ENCODE measurements at regions not wholly inside any gene's neighbourhood (a gene's known extent, or its start where the extent isn't known, plus 50 kb on each side); places are given as distances from the start of the nearest gene placed in this dataset.
"Not testable (repeated sequence)": the region's sequence is repeated elsewhere in the genome, so short reads cannot be mapped to it uniquely, and the experiment has no call there.

DNA sequence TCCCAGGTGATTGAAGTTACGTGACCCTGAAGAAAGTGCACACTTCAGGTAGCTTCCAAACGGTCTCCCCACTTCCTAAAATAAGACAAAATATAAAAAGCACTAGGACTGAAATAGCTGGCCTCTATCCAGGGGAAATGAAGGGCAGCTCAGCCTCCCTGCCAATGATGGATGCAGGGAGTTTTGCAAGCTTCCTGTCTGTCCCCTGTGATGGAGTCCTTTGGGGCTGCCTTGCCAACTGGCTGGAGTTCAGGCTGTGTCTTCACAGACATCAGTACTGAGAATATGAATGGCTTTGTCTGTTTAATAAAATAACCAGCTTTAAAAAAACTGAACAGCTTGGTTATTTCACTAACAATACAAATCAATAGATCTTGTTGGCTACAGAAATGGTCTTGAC lies 101.4 kb upstream of the GPR12 start:
- DNase-seq = no peak
- WGBS, 2 donors = 55 to 60% methylated on average over 2 of the region's 2 CpGs
- Histone ChIP-seq H3K9me3 (no peaks in the 10 kb centered on the region), H3K27me3 (no peaks in the 10 kb centered on the region), H3K4me1 (no peaks in the 10 kb centered on the region), H3K4me3 (no peak overlapping the region), H3K36me3 (ENCODE audit: low read depth, missing control alignments) (no peaks in the 10 kb centered on the region), H3K27ac (no peak overlapping the region)
- intact Hi-C loops (cut with DNase I; ENCODE audit: low total_unique reads) = no loop called here
- TF ChIP-seq POLR2A (IDR thresholded peaks at IDR 0.05) = no peak
- TF ChIP-seq, protein P1, sequence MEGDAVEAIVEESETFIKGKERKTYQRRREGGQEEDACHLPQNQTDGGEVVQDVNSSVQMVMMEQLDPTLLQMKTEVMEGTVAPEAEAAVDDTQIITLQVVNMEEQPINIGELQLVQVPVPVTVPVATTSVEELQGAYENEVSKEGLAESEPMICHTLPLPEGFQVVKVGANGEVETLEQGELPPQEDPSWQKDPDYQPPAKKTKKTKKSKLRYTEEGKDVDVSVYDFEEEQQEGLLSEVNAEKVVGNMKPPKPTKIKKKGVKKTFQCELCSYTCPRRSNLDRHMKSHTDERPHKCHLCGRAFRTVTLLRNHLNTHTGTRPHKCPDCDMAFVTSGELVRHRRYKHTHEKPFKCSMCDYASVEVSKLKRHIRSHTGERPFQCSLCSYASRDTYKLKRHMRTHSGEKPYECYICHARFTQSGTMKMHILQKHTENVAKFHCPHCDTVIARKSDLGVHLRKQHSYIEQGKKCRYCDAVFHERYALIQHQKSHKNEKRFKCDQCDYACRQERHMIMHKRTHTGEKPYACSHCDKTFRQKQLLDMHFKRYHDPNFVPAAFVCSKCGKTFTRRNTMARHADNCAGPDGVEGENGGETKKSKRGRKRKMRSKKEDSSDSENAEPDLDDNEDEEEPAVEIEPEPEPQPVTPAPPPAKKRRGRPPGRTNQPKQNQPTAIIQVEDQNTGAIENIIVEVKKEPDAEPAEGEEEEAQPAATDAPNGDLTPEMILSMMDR (IDR thresholded peaks at IDR 0.05) = no peak

DNA sequence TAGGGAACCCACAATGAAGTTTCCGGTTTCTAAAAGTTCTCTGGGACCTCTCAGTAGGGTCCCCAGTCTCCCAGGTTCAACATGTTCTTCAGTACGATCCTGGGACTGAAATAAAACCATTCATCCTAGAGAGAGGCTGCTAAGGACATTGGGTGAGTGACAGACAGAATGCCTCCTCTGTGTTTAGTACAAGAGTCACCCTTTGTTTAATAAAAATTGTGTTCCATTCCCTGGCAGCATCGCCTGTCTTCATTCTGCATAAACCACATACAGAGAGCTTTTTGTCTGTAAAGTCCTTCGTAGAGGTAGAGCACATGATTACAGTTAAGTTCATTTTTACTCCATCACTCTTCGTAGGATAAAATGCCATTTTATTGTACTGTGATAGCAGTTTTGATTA lies 95.3 kb upstream of the GPR12 start:
- no peak for TF ChIP-seq POLR2A (IDR thresholded peaks at IDR 0.05)
- TF ChIP-seq, protein P1 (IDR thresholded peaks at IDR 0.05) = no peak
- H3K9me3 ChIP-seq = no peaks in the 10 kb centered on the region
- WGBS, 2 donors = 73 to 75% methylated on average over 5 of the region's 5 CpGs

DNA sequence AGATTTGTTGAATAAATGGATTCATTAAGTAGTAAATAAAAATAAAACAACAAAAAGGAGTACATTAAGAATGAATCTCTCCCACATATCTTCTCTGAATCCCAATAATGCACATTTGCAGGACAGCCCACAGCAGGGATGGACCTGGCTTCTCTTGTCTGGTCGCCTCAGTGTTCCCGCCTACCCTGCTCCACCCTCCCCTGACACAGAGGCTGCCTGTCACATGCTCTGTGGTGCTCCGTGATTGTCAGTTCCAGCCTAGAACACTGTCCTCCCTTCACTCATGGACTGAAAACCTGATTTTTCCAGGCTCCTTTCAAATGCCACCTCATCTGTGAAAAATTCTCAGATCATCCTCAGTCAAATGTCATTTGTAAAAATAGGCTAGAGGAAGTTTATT lies 94.5 kb upstream of the GPR12 start:
- H3K4me1 ChIP-seq = no peaks in the 10 kb centered on the region
- H3K27ac ChIP-seq = no peak overlapping the region
- H3K36me3 ChIP-seq (ENCODE audit: low read depth, missing control alignments) = no peaks in the 10 kb centered on the region
- DNase-seq = no peak
- no peaks in the 10 kb centered on the region for H3K27me3 ChIP-seq
- H3K9me3 ChIP-seq = no peaks in the 10 kb centered on the region
- WGBS, 2 donors = 54 to 62% methylated on average over 3 of the region's 3 CpGs
- TF ChIP-seq, protein P1 (IDR thresholded peaks at IDR 0.05) = no peak
- TF ChIP-seq POLR2A (IDR thresholded peaks at IDR 0.05) = no peak
- intact Hi-C loops (cut with DNase I; ENCODE audit: low total_unique reads) = no loop called here
- no peak overlapping the region for H3K4me3 ChIP-seq

More for the DNA sequence above, 95.3 kb upstream of the GPR12 start:
- Histone ChIP-seq H3K36me3 (ENCODE audit: low read depth, missing control alignments) (no peaks in the 10 kb centered on the region), H3K27me3 (no peaks in the 10 kb centered on the region), H3K27ac (no peak overlapping the region), H3K4me1 (no peaks in the 10 kb centered on the region), H3K4me3 (no peak overlapping the region)
- intact Hi-C loops (cut with DNase I; ENCODE audit: low total_unique reads) = no loop called here
- no peak for DNase-seq

DNA sequence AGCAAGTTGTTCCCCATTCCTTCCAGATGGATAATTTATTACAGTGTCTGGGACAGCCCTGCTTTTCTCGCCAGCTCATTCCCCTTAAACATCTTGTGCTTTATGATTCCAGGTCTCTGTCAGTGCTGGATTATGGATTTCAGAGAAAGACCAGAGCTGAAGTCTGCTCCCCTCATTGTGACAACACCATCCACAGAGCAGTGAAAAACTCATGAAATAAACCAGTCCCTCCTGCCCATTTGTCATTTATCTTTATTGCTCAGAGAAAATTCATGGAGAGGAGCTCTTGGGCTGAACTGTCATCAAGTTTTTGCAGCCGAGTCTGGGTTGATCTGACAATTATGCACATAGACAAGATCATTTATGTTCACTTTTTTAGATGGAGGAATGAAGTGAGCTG lies 92.7 kb upstream of the GPR12 start:
- 39 to 53% methylated on average over 2 of the region's 2 CpGs for WGBS, 2 donors
- H3K27ac ChIP-seq = no peak overlapping the region
- DNase-seq = no peak
- H3K27me3 ChIP-seq = no peaks in the 10 kb centered on the region
- intact Hi-C loops (cut with DNase I; ENCODE audit: low total_unique reads) = no loop called here
- H3K4me3 ChIP-seq = no peak overlapping the region
- TF ChIP-seq POLR2A (IDR thresholded peaks at IDR 0.05) = no peak
- TF ChIP-seq, protein P1 (IDR thresholded peaks at IDR 0.05) = no peak
- no peaks in the 10 kb centered on the region for H3K36me3 ChIP-seq (ENCODE audit: low read depth, missing control alignments)
- H3K9me3 ChIP-seq = no peaks in the 10 kb centered on the region
- H3K4me1 ChIP-seq = no peaks in the 10 kb centered on the region

DNA sequence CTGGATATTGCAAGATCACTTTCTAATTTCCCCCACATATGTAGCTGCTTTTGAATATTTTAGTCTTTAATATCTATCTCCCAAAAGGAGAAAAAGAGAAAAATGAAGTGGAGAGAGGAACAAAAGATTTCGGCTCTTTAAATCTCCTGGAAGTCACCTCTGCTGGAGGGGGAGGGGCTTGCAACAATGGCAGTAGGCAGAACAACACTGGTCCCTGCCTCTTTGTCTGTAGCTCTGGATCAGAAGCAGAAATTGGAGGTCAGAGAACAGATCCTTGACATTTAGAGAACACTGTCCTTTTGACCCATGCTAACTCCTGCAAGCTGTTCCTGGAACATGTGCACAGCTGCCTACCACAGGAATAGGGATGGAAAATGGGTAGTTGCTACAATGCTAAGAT lies 86.7 kb upstream of the GPR12 start:
- TF ChIP-seq, protein P1 (IDR thresholded peaks at IDR 0.05) = no peak
- no peak for TF ChIP-seq POLR2A (IDR thresholded peaks at IDR 0.05)
- Histone ChIP-seq H3K9me3 (no peaks in the 10 kb centered on the region), H3K4me1 (no peaks in the 10 kb centered on the region), H3K27ac (no peak overlapping the region), H3K4me3 (no peak overlapping the region), H3K36me3 (ENCODE audit: low read depth, missing control alignments) (no peaks in the 10 kb centered on the region), H3K27me3 (no peaks in the 10 kb centered on the region)
- DNase-seq = no peak
- WGBS, 2 donors = 48 to 60% methylated on average over 1 of the region's 1 CpG
- intact Hi-C loops (cut with DNase I; ENCODE audit: low total_unique reads) = no loop called here

DNA sequence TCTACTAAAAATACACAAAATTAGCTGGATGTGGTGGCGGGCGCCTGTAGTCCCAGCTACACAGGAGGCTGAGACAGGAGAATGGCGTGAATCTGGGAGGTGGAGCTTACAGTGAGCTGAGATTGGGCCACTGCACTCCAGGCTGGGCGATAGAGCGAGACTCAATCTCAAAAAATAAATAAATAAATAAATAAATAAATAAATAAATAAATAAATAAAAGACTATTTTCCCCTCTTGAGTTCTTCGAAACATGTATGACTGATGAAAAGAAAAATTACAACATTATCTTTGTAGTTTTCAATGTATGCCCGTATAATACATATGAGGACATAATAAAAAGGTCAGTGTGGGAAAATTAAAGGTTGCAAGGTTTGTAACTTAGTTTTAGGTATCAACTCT lies 84.5 kb upstream of the GPR12 start:
- 90 to 91% methylated on average over 7 of the region's 7 CpGs for WGBS, 2 donors

More for the DNA sequence above, 84.5 kb upstream of the GPR12 start:
- H3K27ac ChIP-seq; H3K9me3 ChIP-seq; intact Hi-C loops (cut with DNase I; ENCODE audit: low total_unique reads); DNase-seq; H3K27me3 ChIP-seq; H3K36me3 ChIP-seq (ENCODE audit: low read depth, missing control alignments); H3K4me1 ChIP-seq; H3K4me3 ChIP-seq: not testable (repeated sequence)
